Astrocyte (in vitro differentiated cells and primary cell): ENCODE measurements at regions not wholly inside any gene's neighbourhood (a gene's known extent, or its start where the extent isn't known, plus 50 kb on each side); places are given as distances from the start of the nearest gene placed in this dataset.

Experiments used
- CTCF ChIP-seq: IDR thresholded peaks from 2 replicates; pipeline ENCODE4 v1.5.1; 2011; ENCODE audit warnings: low read depth, mild to moderate bottlenecking, inconsistent platforms, low read length, moderate library complexity; ENCODE audit not compliant: insufficient read depth
- EZH2 ChIP-seq: IDR thresholded peaks from 2 replicates; pipeline ENCODE4 v1.6.1; 2012; ENCODE audit warnings: mild to moderate bottlenecking, low read length, inconsistent platforms; ENCODE audit not compliant: insufficient read depth

- no peak for TF ChIP-seq CTCF
- TF ChIP-seq EZH2, result no peak
Measured at GRCh38 chr17:73823684-73824083, 179.4 kb upstream of the SDK2 start.
